K562 (cell line): ENCODE measurements at regions not wholly inside any gene's neighbourhood (a gene's known extent, or its start where the extent isn't known, plus 50 kb on each side); places are given as distances from the start of the nearest gene placed in this dataset.
A peak's percentile ranks its signal among the peaks of the same experiment; 100 is the strongest.

Source experiments
- ATAC-seq: fragments of 200-7000 bp; cut with Tn5 transposase; 3 replicates; pipeline ENCODE4 v1.9.1; 2020; ENCODE audit warnings: moderate library complexity
- BruUV-seq: library from RNA; stranded (reverse); fragments of 400-500 nt; replicated peaks from 2 replicates; lab custom pipeline; 2021; lab: Mats Ljungman, UMichigan
- CTCF ChIA-PET: fragments of 300-600 bp; formaldehyde crosslinking; extraction: SDS; loops from one replicate; lab custom pipeline; 2021; ENCODE audit warnings: low intra/inter-chr PET ratio; lab: Yijun Ruan, JAX
- POLR2A ChIA-PET: fragments of 300-600, 350-650 bp; sonication (Branson Sonifier 250); formaldehyde crosslinking; extraction: SDS; loops from one replicate; lab custom pipeline; 2021; ENCODE audit warnings: antibody characterized with exemption, inconsistent platforms; lab: Yijun Ruan, JAX
- DNase-seq, 4 experiments: peaks; one replicate each; pipeline versions ENCODE4 v3.0.0 to v3.0.0-alpha.2; 2011 to 2018; ENCODE audit warnings: low spot score in 3 of 4, mixed read lengths in 3 of 4; ENCODE audit errors: extremely low read depth in 1 of 4
- FAIRE-seq: peaks from 2 replicates; lab custom pipeline; 2011; peaks lifted over from hg19 to GRCh38; lab: Jason Lieb, UNC
- H2AFZ ChIP-seq: 2 replicates; pipeline ENCODE4 v1.6.0; 2011; ENCODE audit warnings: low read depth, low read length, control low read depth, inconsistent platforms
- H3K27ac ChIP-seq: fragments of 200-600 bp; 3 replicates; pipeline ENCODE4 v1.8.0; 2011; ENCODE audit warnings: low read depth, mild to moderate bottlenecking, control low read depth, inconsistent platforms, low read length, moderate library complexity, mixed read lengths; ENCODE audit errors: extremely low read depth
- H3K27me3 ChIP-seq, 2 experiments: fragments of 300-600 bp in 1 of 2; 2 replicates in 1 of 2; 3 replicates in 1 of 2; pipeline versions ENCODE4 v1.6.0 to v1.8.0; 2011; ENCODE audit warnings: inconsistent platforms in 2 of 2, low read length in 2 of 2, mild to moderate bottlenecking in 1 of 2, mixed read lengths in 1 of 2, moderate library complexity in 1 of 2; ENCODE audit not compliant: control insufficient read depth in 2 of 2, insufficient read depth in 2 of 2
- H3K36me3 ChIP-seq: fragments of 300-600 bp; 3 replicates; pipeline ENCODE4 v1.8.0; 2011; ENCODE audit warnings: mild to moderate bottlenecking, low read length, inconsistent platforms; ENCODE audit not compliant: control insufficient read depth, insufficient read depth
- H3K4me1 ChIP-seq, 2 experiments: fragments of 200-600 bp in 1 of 2; replicated peaks in 1 of 2; 2 replicates in 1 of 2; 3 replicates in 1 of 2; pipeline versions ENCODE4 v1.5.1 to v1.8.0; 2011; ENCODE audit warnings: inconsistent platforms in 2 of 2, low read length in 2 of 2, mild to moderate bottlenecking in 1 of 2, mixed read lengths in 1 of 2, moderate library complexity in 1 of 2; ENCODE audit not compliant: control insufficient read depth in 2 of 2, insufficient read depth in 2 of 2
- H3K4me2 ChIP-seq: 2 replicates; pipeline ENCODE4 v1.6.1; 2011; ENCODE audit warnings: low read length, control low read depth, inconsistent platforms, mixed read lengths; ENCODE audit not compliant: insufficient read depth
- H3K4me3 ChIP-seq: fragments of 200-600 bp; sonication (generic), shearing (Covaris generic); 2 replicates; pipeline ENCODE4 v1.5.1; 2016; ENCODE audit warnings: control low read depth, inconsistent platforms
- H3K79me2 ChIP-seq: fragments of 200-600 bp; 3 replicates; pipeline ENCODE4 v1.8.0; 2011; ENCODE audit warnings: low read length, inconsistent platforms; ENCODE audit not compliant: control insufficient read depth, insufficient read depth
- H3K9ac ChIP-seq, 2 experiments: 2 replicates each; pipeline versions ENCODE4 v1.6.0 to v1.6.1; 2011; ENCODE audit warnings: low read depth in 2 of 2, low read length in 2 of 2, control low read depth in 1 of 2, inconsistent platforms in 1 of 2, mild to moderate bottlenecking in 1 of 2, mixed read lengths in 1 of 2; ENCODE audit not compliant: insufficient read depth in 1 of 2
- H3K9me1 ChIP-seq: one replicate; pipeline ENCODE4 v1.6.0; 2011; ENCODE audit warnings: inconsistent platforms, mild to moderate bottlenecking, low read length, moderate library complexity; ENCODE audit not compliant: control insufficient read depth, insufficient read depth
- H3K9me3 ChIP-seq: replicated peaks from 2 replicates; pipeline ENCODE4 v1.5.1; 2011; ENCODE audit warnings: low read depth, low read length, inconsistent platforms; ENCODE audit not compliant: control insufficient read depth, insufficient read depth
- H4K20me1 ChIP-seq: replicated peaks from 2 replicates; pipeline ENCODE4 v1.6.1; 2011; ENCODE audit warnings: low read length, inconsistent platforms, mixed read lengths; ENCODE audit not compliant: control insufficient read depth, insufficient read depth
- FOXP1 ChIP-seq: sonication (generic); formaldehyde crosslinking; IDR thresholded peaks from 2 replicates; pipeline ENCODE4 v1.8.0; 2022; ENCODE audit warnings: mild to moderate bottlenecking, missing genetic modification reagents
- IRF2 ChIP-seq: sonication (generic); formaldehyde crosslinking; IDR thresholded peaks from 2 replicates; pipeline ENCODE4 v1.8.1; 2022; ENCODE audit warnings: mild to moderate bottlenecking, missing genetic modification reagents
- NCOA4 ChIP-seq: fragments of 450-650 bp; IDR thresholded peaks from 2 replicates; pipeline ENCODE4 v1.6.1; 2018; ENCODE audit warnings: mild to moderate bottlenecking; ENCODE audit not compliant: partially characterized antibody
- PHB2 ChIP-seq: fragments of 450-650 bp; IDR thresholded peaks from 2 replicates; pipeline ENCODE4 v1.6.1; 2017; ENCODE audit warnings: low read depth
- POLR2H ChIP-seq: IDR thresholded peaks from 2 replicates; pipeline ENCODE4 v1.6.1; 2016; ENCODE audit warnings: missing genetic modification characterization, low read depth, mild to moderate bottlenecking, control low read depth, missing compliant biosample characterization, moderate library complexity
- PREB ChIP-seq: sonication (generic); formaldehyde crosslinking; IDR thresholded peaks from 2 replicates; pipeline ENCODE4 v1.8.1; 2023; ENCODE audit warnings: mild to moderate bottlenecking, missing genetic modification reagents
- SP2 ChIP-seq: IDR thresholded peaks from 2 replicates; pipeline ENCODE4 v1.6.1; 2011; ENCODE audit warnings: mild to moderate bottlenecking, low read depth, low read length, moderate library complexity; ENCODE audit not compliant: poor library complexity, severe bottlenecking; ENCODE audit errors: extremely low read depth
- SPI1 ChIP-seq: IDR thresholded peaks from 2 replicates; pipeline ENCODE4 v1.6.1; 2011; ENCODE audit warnings: low read depth, low read length, control low read depth, borderline replicate concordance
- SRF ChIP-seq, 2 experiments: fragments of 250-450, 450-650 bp in 1 of 2; sonication (Bioruptor Pico) in 1 of 2; sonication (generic) in 1 of 2; formaldehyde crosslinking; IDR thresholded peaks; 2 replicates each; pipeline versions ENCODE4 v1.5.0 to v1.5.1; 2020 to 2022; ENCODE audit warnings: mild to moderate bottlenecking in 1 of 2, missing genetic modification reagents in 1 of 2
- SUPT5H ChIP-seq: fragments of 450-650 bp; IDR thresholded peaks from 2 replicates; pipeline ENCODE4 v1.6.1; 2016
- TFAP4 ChIP-seq: sonication (generic); formaldehyde crosslinking; IDR thresholded peaks from 2 replicates; pipeline ENCODE4 v1.8.0; 2022; ENCODE audit warnings: missing genetic modification reagents, mild to moderate bottlenecking, moderate library complexity, borderline replicate concordance
- THAP7 ChIP-seq: fragments of 250-450 bp; sonication (Bioruptor Pico); IDR thresholded peaks from 2 replicates; pipeline ENCODE4 v1.5.0; 2021
- ZNF253 ChIP-seq: fragments of 250-450 bp; sonication (Bioruptor Pico); conservative IDR thresholded peaks from 2 replicates; pipeline ENCODE4 v1.6.1; 2021; ENCODE audit warnings: mild to moderate bottlenecking
- ZNF551 ChIP-seq: fragments of 250-450 bp; sonication (Bioruptor Pico); IDR thresholded peaks from 2 replicates; pipeline ENCODE4 v1.5.0; 2021; ENCODE audit warnings: mild to moderate bottlenecking, moderate library complexity
- ZSCAN32 ChIP-seq: fragments of 450-650 bp; formaldehyde crosslinking; IDR thresholded peaks from 2 replicates; pipeline ENCODE4 v1.4.0; 2020; ENCODE audit warnings: mild to moderate bottlenecking, moderate library complexity
- WGBS: fragments of 100-300 bp; shearing (Covaris generic); methylation state at CpG from one replicate; pipeline ENCODE4 v1.1.6; 2016; ENCODE audit warnings: low coverage, mixed read lengths; ENCODE audit not compliant: insufficient coverage; ENCODE audit errors: missing lambda C conversion rate; 5-methylcytosine and 5-hydroxymethylcytosine counted together
- in situ Hi-C: fragments of 300-500 bp; cut with MboI; formaldehyde crosslinking; loops from 4 replicates; pipeline ENCODE4 v1.15.0; 2018; ENCODE audit warnings: inconsistent platforms, mixed read lengths
- intact Hi-C: fragments of 100-400 bp; cut with micrococcal nuclease; formaldehyde crosslinking; loops from 2 replicates; pipeline ENCODE4 v1.14.2; 2022

GRCh38 chr4:82225030-82225429 lies 148.8 kb downstream of the HNRNPD start:
- Histone ChIP-seq H3K4me1 (no peaks in the 10 kb centered on the region), H2AFZ (no peak overlapping the region), H3K9ac (no peak overlapping the region), H3K4me2 (no peak overlapping the region), H3K9me3 (no peaks in the 10 kb centered on the region), H3K36me3 (no peaks in the 10 kb centered on the region), H3K9me1 (no peaks in the 10 kb centered on the region), H3K27ac (no peak overlapping the region), H3K27me3 (peaks cover 0 to 15% of the 10 kb centered on the region in 2 experiments; a peak in 2 of 5 replicates), H3K79me2 (no peaks in the 10 kb centered on the region), H3K4me3 (no peak overlapping the region), H4K20me1 (no peaks in the 10 kb centered on the region)
- intact Hi-C loops (no loop called here), in situ Hi-C loops (no loop called here)
- ATAC-seq (no peak), DNase-seq (no peak), FAIRE-seq (no peak)
- CTCF ChIA-PET: no interaction called here
- POLR2A ChIA-PET: no interaction called here
- BruUV-seq: no TSS peak
- WGBS: 9% methylated on average over 2 of the region's 2 CpGs
- TF ChIP-seq POLR2H (no peak), PREB (no peak), SUPT5H (no peak), ZSCAN32 (CRISPR knock-in tag) (no peak)

- in situ Hi-C loops: no loop called here
- H3K79me2 ChIP-seq: no peaks in the 10 kb centered on the region
- FAIRE-seq: no peak
- 0 out of 2 replicates have a peak, but pooled peaks have one; percentile 37 for TF ChIP-seq SPI1
- no peak for TF ChIP-seq FOXP1 (CRISPR knock-in tag)
- TF ChIP-seq SP2: no peak
- peak in 1 of 2 experiments; percentile 69; a peak in 1 of 4 replicates for TF ChIP-seq SRF (CRISPR knock-in tag; IDR thresholded peaks at IDR 0.05)
- TF ChIP-seq TFAP4 (CRISPR knock-in tag): no peak
- TF ChIP-seq PHB2: no peak
- no peak for TF ChIP-seq ZNF253 (CRISPR knock-in tag)
- TF ChIP-seq NCOA4: no peak
- no peak for TF ChIP-seq THAP7 (CRISPR knock-in tag)
- TF ChIP-seq IRF2 (CRISPR knock-in tag): no peak
- no peak for TF ChIP-seq ZNF551 (CRISPR knock-in tag)
Observed at GRCh38 chr4:82223715-82224114, 150.1 kb downstream of the HNRNPD start.

More at GRCh38 chr4:82223715-82224114, 150.1 kb downstream of the HNRNPD start:
- no peaks in the 10 kb centered on the region for H3K9me3 ChIP-seq
- no peak for DNase-seq
- no peaks in the 10 kb centered on the region for H4K20me1 ChIP-seq
- no peak overlapping the region for H3K4me2 ChIP-seq
- H3K4me1 ChIP-seq: no peaks in the 10 kb centered on the region
- H3K9ac ChIP-seq: no peak overlapping the region
- no peaks in the 10 kb centered on the region for H3K36me3 ChIP-seq
- POLR2A ChIA-PET: interaction anchor here (0.8 kb wide), 1 partner anchor 61 kb away, joined by 3 read pairs; no protein-coding TSS in a partner anchor
- H3K27ac ChIP-seq: no peak overlapping the region
- peaks cover 0 to 14% of the 10 kb centered on the region in 2 experiments; a peak in 2 of 5 replicates for H3K27me3 ChIP-seq
- WGBS: 0% methylated on average over 4 of the region's 4 CpGs
- CTCF ChIA-PET: interaction anchor here (0.6 kb wide), 1 partner anchor 28 kb away, joined by 3 read pairs; no protein-coding TSS in a partner anchor
- 0 out of 3 replicates have a peak, but pooled peaks have one; percentile 41 for ATAC-seq
- BruUV-seq: no TSS peak
- no peak overlapping the region for H3K4me3 ChIP-seq
- peak overlapping the region; percentile 5; the same call in 1 of the 2 replicates for H2AFZ ChIP-seq
- no peaks in the 10 kb centered on the region for H3K9me1 ChIP-seq
- intact Hi-C loops: no loop called here
